ENCODE measurements at regions not wholly inside any gene's neighbourhood (a gene's known extent, or its start where the extent isn't known, plus 50 kb on each side); places are given as distances from the start of the nearest gene placed in this dataset.
"Not testable (repeated sequence)": the region's sequence is repeated elsewhere in the genome, so short reads cannot be mapped to it uniquely, and the experiment has no call there.

DNA sequence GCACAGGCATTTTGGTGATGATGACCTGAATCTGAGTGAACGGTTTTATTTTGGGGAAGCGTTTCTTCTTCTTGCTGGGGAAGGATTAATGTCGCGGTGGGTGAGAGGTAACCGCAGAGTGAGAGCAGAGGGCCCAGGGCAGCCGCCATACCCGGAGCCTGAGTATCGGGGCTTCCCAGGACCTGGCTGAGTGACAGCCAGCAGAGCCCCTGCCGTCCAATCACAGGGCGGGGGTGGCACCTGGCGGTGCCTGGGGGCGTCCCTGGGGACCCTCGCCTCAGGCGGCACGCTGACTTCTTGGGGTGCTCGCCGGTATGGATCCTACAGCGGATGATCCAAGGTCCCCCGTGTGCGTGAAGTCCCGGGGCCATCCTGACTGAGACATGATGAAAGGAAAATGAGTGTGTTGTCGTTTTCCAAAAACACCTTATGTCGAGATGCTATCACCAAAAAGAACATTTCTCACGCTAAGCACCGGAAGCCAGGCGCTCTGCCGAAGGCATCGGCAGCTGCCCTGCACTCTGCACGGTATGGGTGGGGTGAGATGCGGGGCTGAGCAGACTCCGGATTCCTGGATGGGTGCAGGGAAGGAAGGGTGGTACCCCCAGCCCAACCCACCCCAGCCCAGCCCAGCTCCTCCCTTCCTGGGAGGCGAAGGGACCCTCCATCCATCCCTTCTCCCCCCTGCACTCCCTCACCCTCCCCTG lies 227.9 kb upstream of the SHH start:
- DNase-seq (no peak), FAIRE-seq (no peak)
- Histone ChIP-seq H3K27ac (ENCODE audit: low read depth in 1 of 3, low read length in 2 of 3) (no peak overlapping the region), H3K4me1 (ENCODE audit: control insufficient read depth in 3 of 3, insufficient read depth in 2 of 3, low read depth in 1 of 3, low read length in 2 of 3) (no peaks in the 10 kb centered on the region), H3K9me3 (ENCODE audit: control insufficient read depth in 2 of 2, insufficient read depth in 1 of 2, low read depth in 1 of 2, low read length in 1 of 2) (no peaks in the 10 kb centered on the region), H3K4me3 (ENCODE audit: low read depth in 1 of 3, low read length in 3 of 3) (no peak overlapping the region), H3K36me3 (ENCODE audit: control insufficient read depth in 3 of 3, insufficient read depth in 2 of 3, low read depth in 1 of 3, low read length in 3 of 3) (no peaks in the 10 kb centered on the region), H3K27me3 (ENCODE audit: control insufficient read depth in 3 of 3, insufficient read depth in 3 of 3, low read length in 3 of 3) (peaks cover 0 to 5% (median 2%) of the 10 kb centered on the region in 3 donors)
- 81 to 87% (median 83%) methylated on average over 32 of the region's 32 CpGs for WGBS, 3 donors

DNA sequence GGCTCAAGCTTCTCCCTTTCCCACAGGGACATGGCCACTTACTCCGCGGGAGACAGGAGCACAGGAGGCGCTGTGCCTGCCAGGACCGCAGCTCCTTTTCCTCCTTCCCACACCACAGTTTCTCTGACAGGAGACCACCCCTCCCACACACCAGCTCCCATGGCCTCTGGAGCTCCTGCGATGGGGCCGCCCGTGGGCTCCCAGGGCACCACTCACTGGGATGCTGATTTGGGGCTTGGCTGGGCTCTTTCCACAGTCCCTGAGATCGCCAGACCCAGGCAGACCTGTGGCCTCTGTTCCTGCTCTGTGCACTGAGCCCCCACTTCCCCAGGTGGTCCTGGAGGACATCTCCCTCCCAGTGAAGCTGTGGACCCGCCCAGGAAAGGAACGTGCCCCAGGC lies 226.9 kb upstream of the SHH start:
- H3K27ac ChIP-seq (ENCODE audit: low read depth in 1 of 3, low read length in 2 of 3): no peak overlapping the region
- no peak for FAIRE-seq
- H3K27me3 ChIP-seq (ENCODE audit: control insufficient read depth in 3 of 3, insufficient read depth in 3 of 3, low read length in 3 of 3): peaks cover 0 to 5% (median 2%) of the 10 kb centered on the region in 3 donors
- DNase-seq: no peak
- no peak overlapping the region for H3K4me3 ChIP-seq (ENCODE audit: low read depth in 1 of 3, low read length in 3 of 3)
- H3K9me3 ChIP-seq (ENCODE audit: control insufficient read depth in 2 of 2, insufficient read depth in 1 of 2, low read depth in 1 of 2, low read length in 1 of 2): no peaks in the 10 kb centered on the region
- H3K36me3 ChIP-seq (ENCODE audit: control insufficient read depth in 3 of 3, insufficient read depth in 2 of 3, low read depth in 1 of 3, low read length in 3 of 3): no peaks in the 10 kb centered on the region
- no peaks in the 10 kb centered on the region for H3K4me1 ChIP-seq (ENCODE audit: control insufficient read depth in 3 of 3, insufficient read depth in 2 of 3, low read depth in 1 of 3, low read length in 2 of 3)
- WGBS, 3 donors: 83 to 91% (median 83%) methylated on average over 10 of the region's 10 CpGs

- H3K9me3 ChIP-seq (ENCODE audit: control insufficient read depth in 2 of 2, insufficient read depth in 1 of 2, low read depth in 1 of 2, low read length in 1 of 2): no peaks in the 10 kb centered on the region
- H3K27me3 ChIP-seq (ENCODE audit: control insufficient read depth in 3 of 3, insufficient read depth in 3 of 3, low read length in 3 of 3): peaks cover 0 to 5% (median 2%) of the 10 kb centered on the region in 3 donors
- 73 to 84% (median 80%) methylated on average over 9 of the region's 9 CpGs for WGBS, 3 donors
- FAIRE-seq (no peak), DNase-seq (no peak)
- no peaks in the 10 kb centered on the region for H3K36me3 ChIP-seq (ENCODE audit: control insufficient read depth in 3 of 3, insufficient read depth in 2 of 3, low read depth in 1 of 3, low read length in 3 of 3)
- H3K27ac ChIP-seq (ENCODE audit: low read depth in 1 of 3, low read length in 2 of 3): no peak overlapping the region
- no peaks in the 10 kb centered on the region for H3K4me1 ChIP-seq (ENCODE audit: control insufficient read depth in 3 of 3, insufficient read depth in 2 of 3, low read depth in 1 of 3, low read length in 2 of 3)
- no peak overlapping the region for H3K4me3 ChIP-seq (ENCODE audit: low read depth in 1 of 3, low read length in 3 of 3)
These were observed 226.1 kb upstream of the SHH start for GRCh38 chr7:156038345-156038744.

DNA sequence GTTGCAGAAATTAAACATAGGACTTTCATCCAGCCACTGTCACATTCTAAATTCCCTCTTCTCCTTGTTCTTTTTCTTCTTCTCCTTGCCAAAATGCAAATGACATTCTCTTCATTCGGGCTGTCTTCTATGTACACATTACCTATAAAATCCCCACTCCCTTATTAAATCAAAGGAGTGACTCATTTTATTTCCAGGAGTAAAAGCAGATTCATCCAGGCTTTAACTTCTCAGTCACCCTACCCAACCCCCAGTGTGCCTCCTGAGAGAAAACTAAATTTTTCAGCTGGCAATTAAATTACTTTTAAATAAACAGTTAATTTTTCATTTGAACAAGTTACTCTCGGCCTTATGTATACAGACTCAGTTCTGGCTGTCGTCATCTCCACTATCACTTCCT lies 223.9 kb upstream of the SHH start:
- H3K27me3 ChIP-seq (ENCODE audit: control insufficient read depth in 3 of 3, insufficient read depth in 3 of 3, low read length in 3 of 3): peaks cover 0 to 3% (median 2%) of the 10 kb centered on the region in 3 donors
- H3K27ac ChIP-seq (ENCODE audit: low read depth in 1 of 3, low read length in 2 of 3): no peak overlapping the region
- no peak for DNase-seq
- no peak overlapping the region for H3K4me3 ChIP-seq (ENCODE audit: low read depth in 1 of 3, low read length in 3 of 3)
- WGBS, 3 donors: 34 to 53% (median 41%) methylated on average over 3 of the region's 3 CpGs
- H3K9me3 ChIP-seq (ENCODE audit: control insufficient read depth in 2 of 2, insufficient read depth in 1 of 2, low read depth in 1 of 2, low read length in 1 of 2): no peaks in the 10 kb centered on the region
- FAIRE-seq: no peak
- no peaks in the 10 kb centered on the region for H3K4me1 ChIP-seq (ENCODE audit: control insufficient read depth in 3 of 3, insufficient read depth in 2 of 3, low read depth in 1 of 3, low read length in 2 of 3)
- H3K36me3 ChIP-seq (ENCODE audit: control insufficient read depth in 3 of 3, insufficient read depth in 2 of 3, low read depth in 1 of 3, low read length in 3 of 3): no peaks in the 10 kb centered on the region

DNA sequence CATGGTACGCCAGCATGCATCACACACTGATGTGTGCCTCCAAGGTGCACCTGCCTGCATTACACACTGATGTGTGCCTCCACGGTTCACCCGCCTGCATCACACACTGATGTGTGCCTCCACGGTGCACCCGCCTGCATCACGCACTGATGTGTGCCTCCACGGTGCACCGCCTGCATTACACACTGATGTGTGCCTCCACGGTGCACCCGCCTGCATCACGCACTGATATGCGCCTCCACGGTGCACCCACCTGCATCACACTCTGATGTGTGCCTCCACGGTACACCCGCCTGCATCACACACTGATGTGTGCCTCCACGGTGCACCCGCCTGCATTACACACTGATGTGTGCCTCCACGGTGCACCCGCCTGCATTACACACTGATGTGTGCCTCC lies 223.1 kb upstream of the SHH start:
- not testable (repeated sequence) for H3K27me3 ChIP-seq (ENCODE audit: control insufficient read depth in 3 of 3, insufficient read depth in 3 of 3, low read length in 3 of 3); DNase-seq; H3K27ac ChIP-seq (ENCODE audit: low read depth in 1 of 3, low read length in 2 of 3); H3K4me1 ChIP-seq (ENCODE audit: control insufficient read depth in 3 of 3, insufficient read depth in 2 of 3, low read depth in 1 of 3, low read length in 2 of 3); H3K36me3 ChIP-seq (ENCODE audit: control insufficient read depth in 3 of 3, insufficient read depth in 2 of 3, low read depth in 1 of 3, low read length in 3 of 3); H3K4me3 ChIP-seq (ENCODE audit: low read depth in 1 of 3, low read length in 3 of 3); H3K9me3 ChIP-seq (ENCODE audit: control insufficient read depth in 2 of 2, insufficient read depth in 1 of 2, low read depth in 1 of 2, low read length in 1 of 2); FAIRE-seq
- WGBS, 3 donors: 92 to 94% (median 93%) methylated on average over 19 of the region's 19 CpGs

DNA sequence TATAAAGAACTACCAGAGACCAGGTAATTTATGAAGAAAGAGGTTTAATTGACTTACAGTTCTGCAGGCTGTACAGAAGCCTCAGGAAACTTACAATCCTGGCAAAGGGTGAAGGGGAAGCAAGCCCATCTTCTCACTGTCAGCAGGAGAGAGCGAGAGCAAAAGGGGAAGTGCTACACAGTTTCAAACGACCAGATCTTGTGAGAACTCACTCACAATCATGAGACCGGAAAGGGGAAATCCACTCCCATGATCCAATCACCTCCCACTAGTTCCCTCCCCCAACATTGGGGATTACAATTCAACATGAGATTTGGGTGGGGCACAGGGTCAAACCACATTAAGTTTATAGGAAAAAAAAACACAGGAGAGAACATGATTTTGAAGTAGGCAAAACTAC lies 222.1 kb upstream of the SHH start:
- no peaks in the 10 kb centered on the region for H3K36me3 ChIP-seq (ENCODE audit: control insufficient read depth in 3 of 3, insufficient read depth in 2 of 3, low read depth in 1 of 3, low read length in 3 of 3)
- no peaks in the 10 kb centered on the region for H3K9me3 ChIP-seq (ENCODE audit: control insufficient read depth in 2 of 2, insufficient read depth in 1 of 2, low read depth in 1 of 2, low read length in 1 of 2)
- H3K27ac ChIP-seq (ENCODE audit: low read depth in 1 of 3, low read length in 2 of 3): no peak overlapping the region
- DNase-seq (no peak), FAIRE-seq (no peak)
- 34 to 51% (median 47%) methylated on average over 3 of the region's 3 CpGs for WGBS, 3 donors
- no peaks in the 10 kb centered on the region for H3K4me1 ChIP-seq (ENCODE audit: control insufficient read depth in 3 of 3, insufficient read depth in 2 of 3, low read depth in 1 of 3, low read length in 2 of 3)
- no peak overlapping the region for H3K4me3 ChIP-seq (ENCODE audit: low read depth in 1 of 3, low read length in 3 of 3)
- H3K27me3 ChIP-seq (ENCODE audit: control insufficient read depth in 3 of 3, insufficient read depth in 3 of 3, low read length in 3 of 3): peaks cover 0 to 2% (median 0%) of the 10 kb centered on the region in 3 donors

GRCh38 chr7:156032973-156033372 lies 220.7 kb upstream of the SHH start:
- Histone ChIP-seq H3K4me1 (ENCODE audit: control insufficient read depth in 3 of 3, insufficient read depth in 2 of 3, low read depth in 1 of 3, low read length in 2 of 3) (no peaks in the 10 kb centered on the region), H3K36me3 (ENCODE audit: control insufficient read depth in 3 of 3, insufficient read depth in 2 of 3, low read depth in 1 of 3, low read length in 3 of 3) (no peaks in the 10 kb centered on the region), H3K9me3 (ENCODE audit: control insufficient read depth in 2 of 2, insufficient read depth in 1 of 2, low read depth in 1 of 2, low read length in 1 of 2) (no peaks in the 10 kb centered on the region), H3K4me3 (ENCODE audit: low read depth in 1 of 3, low read length in 3 of 3) (no peak overlapping the region), H3K27me3 (ENCODE audit: control insufficient read depth in 3 of 3, insufficient read depth in 3 of 3, low read length in 3 of 3) (peaks cover 0 to 2% (median 0%) of the 10 kb centered on the region in 3 donors), H3K27ac (ENCODE audit: low read depth in 1 of 3, low read length in 2 of 3) (no peak overlapping the region)
- DNase-seq (no peak), FAIRE-seq (no peak)

DNA sequence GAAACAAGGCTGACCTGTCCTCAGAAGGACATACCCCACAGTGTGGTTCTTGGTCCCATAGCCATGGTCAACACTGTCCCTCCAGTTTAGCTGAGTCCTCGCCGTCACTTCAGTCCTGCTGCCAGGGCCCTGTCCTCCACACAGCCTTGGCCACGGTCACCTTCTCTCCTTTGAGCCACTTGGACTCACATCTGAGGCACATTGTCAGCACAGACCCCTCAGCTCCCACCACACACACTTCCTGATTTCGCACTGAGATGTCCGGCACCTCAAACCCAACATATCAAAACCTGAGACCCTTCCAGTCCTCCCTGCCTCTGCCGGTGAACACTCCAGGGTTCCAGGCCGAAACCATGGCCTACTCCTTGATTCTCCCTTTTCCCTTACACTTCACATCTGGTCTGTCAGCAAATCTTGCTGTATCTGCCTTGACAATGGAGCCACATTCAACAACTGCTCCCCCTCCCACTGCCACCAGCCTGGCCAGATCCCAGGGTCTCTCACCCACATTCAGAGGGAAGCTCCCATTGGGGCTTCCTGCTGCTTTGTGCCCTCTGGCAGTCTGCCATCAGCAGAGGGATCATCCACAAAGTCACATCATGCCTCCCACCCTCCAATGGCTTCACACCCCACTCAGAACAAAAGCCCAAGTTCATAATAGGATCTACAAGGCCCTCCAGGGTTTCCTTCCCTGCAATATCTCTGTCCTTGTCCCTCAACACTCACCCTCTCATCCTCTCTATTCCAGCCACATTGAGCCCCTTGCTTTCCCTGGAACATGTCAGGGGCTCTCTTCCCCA lies 219.6 kb upstream of the SHH start:
- H3K4me3 ChIP-seq (ENCODE audit: low read depth in 1 of 3, low read length in 3 of 3): no peak overlapping the region
- H3K27ac ChIP-seq (ENCODE audit: low read depth in 1 of 3, low read length in 2 of 3): no peak overlapping the region
- no peaks in the 10 kb centered on the region for H3K4me1 ChIP-seq (ENCODE audit: control insufficient read depth in 3 of 3, insufficient read depth in 2 of 3, low read depth in 1 of 3, low read length in 2 of 3)
- H3K9me3 ChIP-seq (ENCODE audit: control insufficient read depth in 2 of 2, insufficient read depth in 1 of 2, low read depth in 1 of 2, low read length in 1 of 2): no peaks in the 10 kb centered on the region
- FAIRE-seq: no peak
- no peak for DNase-seq
- 89 to 93% (median 91%) methylated on average over 7 of the region's 7 CpGs for WGBS, 3 donors
- peaks cover 0 to 2% (median 0%) of the 10 kb centered on the region in 3 donors for H3K27me3 ChIP-seq (ENCODE audit: control insufficient read depth in 3 of 3, insufficient read depth in 3 of 3, low read length in 3 of 3)
- no peaks in the 10 kb centered on the region for H3K36me3 ChIP-seq (ENCODE audit: control insufficient read depth in 3 of 3, insufficient read depth in 2 of 3, low read depth in 1 of 3, low read length in 3 of 3)
